ENCODE measurements at regions not wholly inside any gene's neighbourhood (a gene's known extent, or its start where the extent isn't known, plus 50 kb on each side); places are given as distances from the start of the nearest gene placed in this dataset.

GRCh38 chr20:56158489-56158888 is 90.0 kb upstream of the MC3R start:
- Histone ChIP-seq H3K4me3 (ENCODE audit: low read length) (no peak overlapping the region), H3K36me3 (ENCODE audit: insufficient read depth, low read length) (no peaks in the 10 kb centered on the region), H3K9me3 (ENCODE audit: control insufficient read depth in 1 of 2, insufficient read depth in 1 of 2, low read length in 2 of 2) (no peaks in the 10 kb centered on the region), H3K27ac (ENCODE audit: low read depth in 1 of 2, low read length in 2 of 2) (no peak overlapping the region), H3K4me1 (ENCODE audit: insufficient read depth, low read length) (no peaks in the 10 kb centered on the region), H3K27me3 (ENCODE audit: control insufficient read depth in 1 of 2, insufficient read depth in 2 of 2, low read length in 2 of 2) (no peaks in the 10 kb centered on the region)
- ATAC-seq (ENCODE audit: poor library complexity) = no peak
- Mint-ChIP-seq H3K27ac (no peak overlapping the region), H3K27me3 (peaks cover 13% of the 10 kb centered on the region), H3K4me1 (ENCODE audit: low read depth) (no peaks in the 10 kb centered on the region), H3K9me3 (no peaks in the 10 kb centered on the region), H3K36me3 (ENCODE audit: low read depth) (no peaks in the 10 kb centered on the region), H3K4me3 (no peak overlapping the region)
- intact Hi-C loops (cut with DNase I, micrococcal nuclease) = no loop called here
- no peak for DNase-seq
- no peak for TF ChIP-seq CTCF (IDR thresholded peaks at IDR 0.05)
- ChIA-PET CTCF (no interaction called here), POLR2A (no interaction called here)

- POLR2A ChIA-PET = no interaction called here
- H3K36me3 ChIP-seq (ENCODE audit: insufficient read depth, low read length) = no peaks in the 10 kb centered on the region
- no peaks in the 10 kb centered on the region for H3K4me1 Mint-ChIP-seq (ENCODE audit: low read depth)
- peaks cover 13% of the 10 kb centered on the region for H3K27me3 Mint-ChIP-seq
- no peaks in the 10 kb centered on the region for H3K9me3 ChIP-seq (ENCODE audit: control insufficient read depth in 1 of 2, insufficient read depth in 1 of 2, low read length in 2 of 2)
- H3K9me3 Mint-ChIP-seq = no peaks in the 10 kb centered on the region
- no peak overlapping the region for H3K27ac Mint-ChIP-seq
- ATAC-seq (ENCODE audit: poor library complexity) (no peak), DNase-seq (no peak)
- H3K27ac ChIP-seq (ENCODE audit: low read depth in 1 of 2, low read length in 2 of 2) = no peak overlapping the region
- no peak overlapping the region for H3K4me3 ChIP-seq (ENCODE audit: low read length)
- H3K4me3 Mint-ChIP-seq = no peak overlapping the region
- H3K36me3 Mint-ChIP-seq (ENCODE audit: low read depth) = no peaks in the 10 kb centered on the region
- intact Hi-C loops (cut with DNase I, micrococcal nuclease) = no loop called here
- CTCF ChIA-PET = no interaction called here
- no peak for TF ChIP-seq CTCF (IDR thresholded peaks at IDR 0.05)
- H3K27me3 ChIP-seq (ENCODE audit: control insufficient read depth in 1 of 2, insufficient read depth in 2 of 2, low read length in 2 of 2) = no peaks in the 10 kb centered on the region
- H3K4me1 ChIP-seq (ENCODE audit: insufficient read depth, low read length) = no peaks in the 10 kb centered on the region
Measured at GRCh38 chr20:56160956-56161355, 87.6 kb upstream of the MC3R start.

GRCh38 chr20:56163806-56164205 is 84.7 kb upstream of the MC3R start:
- H3K9me3 ChIP-seq (ENCODE audit: control insufficient read depth in 1 of 2, insufficient read depth in 1 of 2, low read length in 2 of 2) = peaks cover 0 to 8% of the 10 kb centered on the region in 2 experiments
- CTCF ChIA-PET = interaction anchor here (1.0 kb wide), 1 partner anchor 11 kb away, joined by 5 read pairs; no protein-coding TSS in a partner anchor
- H3K4me3 ChIP-seq (ENCODE audit: low read length) = no peak overlapping the region
- no peaks in the 10 kb centered on the region for H3K4me1 Mint-ChIP-seq (ENCODE audit: low read depth)
- no peaks in the 10 kb centered on the region for H3K4me1 ChIP-seq (ENCODE audit: insufficient read depth, low read length)
- TF ChIP-seq CTCF (IDR thresholded peaks at IDR 0.05) = no peak
- peaks cover 8% of the 10 kb centered on the region for H3K27me3 Mint-ChIP-seq
- H3K27ac ChIP-seq (ENCODE audit: low read depth in 1 of 2, low read length in 2 of 2) = no peak overlapping the region
- ATAC-seq (ENCODE audit: poor library complexity) = no peak
- no peak overlapping the region for H3K4me3 Mint-ChIP-seq
- no peaks in the 10 kb centered on the region for H3K36me3 Mint-ChIP-seq (ENCODE audit: low read depth)
- intact Hi-C loops (cut with DNase I, micrococcal nuclease) = no loop called here
- no peaks in the 10 kb centered on the region for H3K9me3 Mint-ChIP-seq
- DNase-seq = no peak
- no peak overlapping the region for H3K27ac Mint-ChIP-seq
- H3K36me3 ChIP-seq (ENCODE audit: insufficient read depth, low read length) = no peaks in the 10 kb centered on the region
- H3K27me3 ChIP-seq (ENCODE audit: control insufficient read depth in 1 of 2, insufficient read depth in 2 of 2, low read length in 2 of 2) = no peaks in the 10 kb centered on the region
- POLR2A ChIA-PET = no interaction called here
